ENCODE measurements at regions not wholly inside any gene's neighbourhood (a gene's known extent, or its start where the extent isn't known, plus 50 kb on each side); places are given as distances from the start of the nearest gene placed in this dataset.

- TF ChIP-seq, protein P1, sequence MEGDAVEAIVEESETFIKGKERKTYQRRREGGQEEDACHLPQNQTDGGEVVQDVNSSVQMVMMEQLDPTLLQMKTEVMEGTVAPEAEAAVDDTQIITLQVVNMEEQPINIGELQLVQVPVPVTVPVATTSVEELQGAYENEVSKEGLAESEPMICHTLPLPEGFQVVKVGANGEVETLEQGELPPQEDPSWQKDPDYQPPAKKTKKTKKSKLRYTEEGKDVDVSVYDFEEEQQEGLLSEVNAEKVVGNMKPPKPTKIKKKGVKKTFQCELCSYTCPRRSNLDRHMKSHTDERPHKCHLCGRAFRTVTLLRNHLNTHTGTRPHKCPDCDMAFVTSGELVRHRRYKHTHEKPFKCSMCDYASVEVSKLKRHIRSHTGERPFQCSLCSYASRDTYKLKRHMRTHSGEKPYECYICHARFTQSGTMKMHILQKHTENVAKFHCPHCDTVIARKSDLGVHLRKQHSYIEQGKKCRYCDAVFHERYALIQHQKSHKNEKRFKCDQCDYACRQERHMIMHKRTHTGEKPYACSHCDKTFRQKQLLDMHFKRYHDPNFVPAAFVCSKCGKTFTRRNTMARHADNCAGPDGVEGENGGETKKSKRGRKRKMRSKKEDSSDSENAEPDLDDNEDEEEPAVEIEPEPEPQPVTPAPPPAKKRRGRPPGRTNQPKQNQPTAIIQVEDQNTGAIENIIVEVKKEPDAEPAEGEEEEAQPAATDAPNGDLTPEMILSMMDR (conservative IDR thresholded peaks at IDR 0.05 in 1 of 2, IDR thresholded peaks at IDR 0.05 in 1 of 2; ENCODE audit: low read depth in 1 of 2, low read length in 2 of 2): no peak
- no peak for TF ChIP-seq EZH2 (IDR thresholded peaks at IDR 0.05; ENCODE audit: low read length, missing control alignments)
Measured at GRCh38 chr15:53830707-53831386, 71.4 kb upstream of the WDR72 start.

Measured in fibroblast of lung (primary cell).